ENCODE measurements at regions not wholly inside any gene's neighbourhood (a gene's known extent, or its start where the extent isn't known, plus 50 kb on each side); places are given as distances from the start of the nearest gene placed in this dataset.

DNA sequence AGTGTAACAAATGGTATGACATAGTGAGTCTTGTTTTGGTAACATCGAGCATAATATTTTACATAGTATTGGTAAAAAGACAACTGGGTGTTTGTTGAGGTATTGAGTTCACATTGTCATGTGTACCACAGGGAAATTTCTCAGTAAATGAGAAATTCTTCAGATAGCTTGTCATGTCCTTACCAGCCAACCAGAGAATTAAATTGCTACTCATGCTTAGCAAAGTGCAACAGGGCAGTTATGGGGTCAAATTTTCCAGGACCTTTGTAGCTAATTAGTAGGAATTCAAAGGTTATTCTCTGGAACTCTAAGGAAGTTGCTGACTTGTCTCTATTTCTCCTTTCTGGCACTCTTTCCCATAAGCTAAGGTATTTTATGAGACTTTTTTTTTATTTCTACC is 595.7 kb downstream of the EFNA5 start:
- TF ChIP-seq, protein P1, sequence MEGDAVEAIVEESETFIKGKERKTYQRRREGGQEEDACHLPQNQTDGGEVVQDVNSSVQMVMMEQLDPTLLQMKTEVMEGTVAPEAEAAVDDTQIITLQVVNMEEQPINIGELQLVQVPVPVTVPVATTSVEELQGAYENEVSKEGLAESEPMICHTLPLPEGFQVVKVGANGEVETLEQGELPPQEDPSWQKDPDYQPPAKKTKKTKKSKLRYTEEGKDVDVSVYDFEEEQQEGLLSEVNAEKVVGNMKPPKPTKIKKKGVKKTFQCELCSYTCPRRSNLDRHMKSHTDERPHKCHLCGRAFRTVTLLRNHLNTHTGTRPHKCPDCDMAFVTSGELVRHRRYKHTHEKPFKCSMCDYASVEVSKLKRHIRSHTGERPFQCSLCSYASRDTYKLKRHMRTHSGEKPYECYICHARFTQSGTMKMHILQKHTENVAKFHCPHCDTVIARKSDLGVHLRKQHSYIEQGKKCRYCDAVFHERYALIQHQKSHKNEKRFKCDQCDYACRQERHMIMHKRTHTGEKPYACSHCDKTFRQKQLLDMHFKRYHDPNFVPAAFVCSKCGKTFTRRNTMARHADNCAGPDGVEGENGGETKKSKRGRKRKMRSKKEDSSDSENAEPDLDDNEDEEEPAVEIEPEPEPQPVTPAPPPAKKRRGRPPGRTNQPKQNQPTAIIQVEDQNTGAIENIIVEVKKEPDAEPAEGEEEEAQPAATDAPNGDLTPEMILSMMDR (IDR thresholded peaks at IDR 0.05), result no peak
- no peak for TF ChIP-seq POLR2A (IDR thresholded peaks at IDR 0.05)

Data from right lobe of liver (tissue), 4 donors.